HG02623 (cell line): ENCODE measurements at regions not wholly inside any gene's neighbourhood (a gene's known extent, or its start where the extent isn't known, plus 50 kb on each side); places are given as distances from the start of the nearest gene placed in this dataset.
"Not testable (repeated sequence)": the region's sequence is repeated elsewhere in the genome, so short reads cannot be mapped to it uniquely, and the experiment has no call there.

Source experiments
- ATAC-seq: cut with Tn5 transposase; IDR thresholded peaks from one replicate; pipeline ENCODE4 v1.9.1; 2021; ENCODE audit warnings: moderate library complexity; ENCODE audit not compliant: unreplicated experiment

GRCh38 chr7:55705728-55706450 is 133.6 kb upstream of the VOPP1 start:
- ATAC-seq: not testable (repeated sequence)

- ATAC-seq: not testable (repeated sequence)
These were observed 130.5 kb upstream of the VOPP1 start for GRCh38 chr7:55702831-55703230.

- ATAC-seq: not testable (repeated sequence)
These were observed 127.1 kb upstream of the VOPP1 start for GRCh38 chr7:55699450-55699842.

GRCh38 chr7:55698607-55699449 is 126.5 kb upstream of the VOPP1 start:
- ATAC-seq: peak; percentile 88

GRCh38 chr7:55695893-55696701 is 123.8 kb upstream of the VOPP1 start:
- not testable (repeated sequence) for ATAC-seq

- not testable (repeated sequence) for ATAC-seq
These were observed 122.2 kb upstream of the VOPP1 start for GRCh38 chr7:55694484-55694883.

- ATAC-seq: not testable (repeated sequence)
These were observed 116.7 kb upstream of the VOPP1 start for GRCh38 chr7:55688684-55689681.

- not testable (repeated sequence) for ATAC-seq
These were observed 116.0 kb upstream of the VOPP1 start for GRCh38 chr7:55688261-55688660.

- not testable (repeated sequence) for ATAC-seq
These were observed 115.0 kb upstream of the VOPP1 start for GRCh38 chr7:55687252-55687651.

GRCh38 chr7:55686771-55687170 is 114.5 kb upstream of the VOPP1 start:
- not testable (repeated sequence) for ATAC-seq

- ATAC-seq: not testable (repeated sequence)
These were observed 111.2 kb upstream of the VOPP1 start for GRCh38 chr7:55683501-55683900.

GRCh38 chr7:55675589-55675988 is 103.3 kb upstream of the VOPP1 start:
- ATAC-seq: not testable (repeated sequence)

- ATAC-seq: not testable (repeated sequence)
These were observed 101.2 kb upstream of the VOPP1 start for GRCh38 chr7:55673525-55673924.

GRCh38 chr7:55672084-55672483 is 99.8 kb upstream of the VOPP1 start:
- ATAC-seq: not testable (repeated sequence)

GRCh38 chr7:55657654-55658053 is 85.4 kb upstream of the VOPP1 start:
- ATAC-seq: no peak

- no peak for ATAC-seq
These were observed 78.8 kb upstream of the VOPP1 start for GRCh38 chr7:55651057-55651456.

- ATAC-seq: no peak
These were observed 76.9 kb upstream of the VOPP1 start for GRCh38 chr7:55649238-55649637.

- ATAC-seq: no peak
These were observed 72.3 kb upstream of the VOPP1 start for GRCh38 chr7:55644567-55644966.

- no peak for ATAC-seq
These were observed 70.0 kb upstream of the VOPP1 start for GRCh38 chr7:55642266-55642665.

- ATAC-seq: peak; percentile 87
These were observed 69.5 kb upstream of the VOPP1 start for GRCh38 chr7:55641811-55642210.
